GM21360 (cell line): ENCODE measurements at regions not wholly inside any gene's neighbourhood (a gene's known extent, or its start where the extent isn't known, plus 50 kb on each side); places are given as distances from the start of the nearest gene placed in this dataset.
"Not testable (repeated sequence)": the region's sequence is repeated elsewhere in the genome, so short reads cannot be mapped to it uniquely, and the experiment has no call there.

ENCODE experiments used
- ATAC-seq: cut with Tn5 transposase; IDR thresholded peaks from one replicate; pipeline ENCODE4 v1.9.1; 2021; ENCODE audit warnings: mild to moderate bottlenecking, moderate library complexity; ENCODE audit not compliant: unreplicated experiment

- no peak for ATAC-seq
Observed at GRCh38 chr2:31739161-31739560, 158.4 kb upstream of the SRD5A2 start.

GRCh38 chr2:31736695-31737454, 156.1 kb upstream of the SRD5A2 start:
- ATAC-seq = no peak

GRCh38 chr2:31735716-31736115, 155.0 kb upstream of the SRD5A2 start:
- ATAC-seq = no peak

- ATAC-seq = no peak
Observed at GRCh38 chr2:31729442-31730092, 148.8 kb upstream of the SRD5A2 start.

- ATAC-seq = no peak
Observed at GRCh38 chr2:31729065-31729439, 148.3 kb upstream of the SRD5A2 start.

GRCh38 chr2:31728406-31729064, 147.8 kb upstream of the SRD5A2 start:
- ATAC-seq = no peak

GRCh38 chr2:31726457-31726856, 145.7 kb upstream of the SRD5A2 start:
- ATAC-seq = no peak

GRCh38 chr2:31725444-31725843, 144.7 kb upstream of the SRD5A2 start:
- no peak for ATAC-seq

- no peak for ATAC-seq
Observed at GRCh38 chr2:31711737-31712136, 131.0 kb upstream of the SRD5A2 start.

GRCh38 chr2:31710121-31710520, 129.4 kb upstream of the SRD5A2 start:
- ATAC-seq = no peak

GRCh38 chr2:31707992-31708391, 127.3 kb upstream of the SRD5A2 start:
- ATAC-seq = no peak

GRCh38 chr2:31704561-31705212, 123.9 kb upstream of the SRD5A2 start:
- ATAC-seq = no peak

- no peak for ATAC-seq
Observed at GRCh38 chr2:31703253-31703652, 122.5 kb upstream of the SRD5A2 start.

- no peak for ATAC-seq
Observed at GRCh38 chr2:31698722-31699121, 118.0 kb upstream of the SRD5A2 start.

GRCh38 chr2:31696068-31696467, 115.3 kb upstream of the SRD5A2 start:
- no peak for ATAC-seq

GRCh38 chr2:31694444-31694843, 113.7 kb upstream of the SRD5A2 start:
- ATAC-seq = no peak

- no peak for ATAC-seq
Observed at GRCh38 chr2:31693882-31694281, 113.1 kb upstream of the SRD5A2 start.

GRCh38 chr2:31688282-31688681, 107.5 kb upstream of the SRD5A2 start:
- no peak for ATAC-seq

GRCh38 chr2:31683506-31683905, 102.8 kb upstream of the SRD5A2 start:
- not testable (repeated sequence) for ATAC-seq

- no peak for ATAC-seq
Observed at GRCh38 chr2:31675485-31675901, 94.8 kb upstream of the SRD5A2 start.

GRCh38 chr2:31674446-31674845, 93.7 kb upstream of the SRD5A2 start:
- no peak for ATAC-seq

GRCh38 chr2:31666878-31667277, 86.1 kb upstream of the SRD5A2 start:
- ATAC-seq = no peak
